Trophoblast cell (in vitro differentiated cells and primary cell): ENCODE measurements at regions not wholly inside any gene's neighbourhood (a gene's known extent, or its start where the extent isn't known, plus 50 kb on each side); places are given as distances from the start of the nearest gene placed in this dataset.

Experiments used
- DNase-seq, 2 donors: peaks; one replicate each; pipeline ENCODE4 v3.0.0-alpha.2; 2016
- H2AFZ ChIP-seq: 2 replicates; pipeline ENCODE4 v1.6.1; 2013; ENCODE audit warnings: low read length, moderate library complexity, mild to moderate bottlenecking; ENCODE audit not compliant: insufficient read depth, poor library complexity
- H2AK5ac ChIP-seq: 2 replicates; pipeline ENCODE4 v1.6.1; 2013; ENCODE audit warnings: mild to moderate bottlenecking, low read length
- H2BK120ac ChIP-seq: 2 replicates; pipeline ENCODE4 v1.6.1; 2013; ENCODE audit warnings: low read length, mild to moderate bottlenecking, moderate library complexity; ENCODE audit not compliant: insufficient read depth, poor library complexity
- H2BK12ac ChIP-seq: 2 replicates; pipeline ENCODE4 v1.6.1; 2013; ENCODE audit warnings: mild to moderate bottlenecking, low read length, moderate library complexity
- H2BK5ac ChIP-seq: 2 replicates; pipeline ENCODE4 v1.6.1; 2013; ENCODE audit warnings: low read length, low read depth, moderate library complexity, mild to moderate bottlenecking; ENCODE audit not compliant: poor library complexity
- H3K14ac ChIP-seq: 2 replicates; pipeline ENCODE4 v1.6.1; 2013; ENCODE audit warnings: mild to moderate bottlenecking, low read length
- H3K18ac ChIP-seq: 2 replicates; pipeline ENCODE4 v1.6.1; 2013; ENCODE audit warnings: mild to moderate bottlenecking, low read length
- H3K23ac ChIP-seq: 2 replicates; pipeline ENCODE4 v1.6.1; 2013; ENCODE audit warnings: low read length
- H3K27ac ChIP-seq: 2 replicates; pipeline ENCODE4 v1.5.1; 2013; ENCODE audit warnings: low read depth, mild to moderate bottlenecking, inconsistent platforms, low read length, moderate library complexity
- H3K27me3 ChIP-seq: 2 replicates; pipeline ENCODE4 v1.6.1; 2013; ENCODE audit warnings: inconsistent platforms, mild to moderate bottlenecking, low read length, moderate library complexity; ENCODE audit not compliant: insufficient read depth
- H3K36me3 ChIP-seq, 2 experiments: 1 replicate in 1 of 2; 2 replicates in 1 of 2; pipeline ENCODE4 v1.6.1; 2013; ENCODE audit warnings: low read length in 2 of 2, mild to moderate bottlenecking in 2 of 2, moderate library complexity in 1 of 2; ENCODE audit not compliant: insufficient read depth in 2 of 2, control insufficient read depth in 1 of 2
- H3K4ac ChIP-seq: 2 replicates; pipeline ENCODE4 v1.6.1; 2013; ENCODE audit warnings: low read depth, mild to moderate bottlenecking, low read length, moderate library complexity
- H3K4me1 ChIP-seq, 2 experiments: 1 replicate in 1 of 2; 2 replicates in 1 of 2; pipeline ENCODE4 v1.6.1; 2013; ENCODE audit warnings: low read length in 2 of 2, mild to moderate bottlenecking in 2 of 2, moderate library complexity in 1 of 2; ENCODE audit not compliant: insufficient read depth in 2 of 2, control insufficient read depth in 1 of 2
- H3K4me2 ChIP-seq: 2 replicates; pipeline ENCODE4 v1.6.1; 2013; ENCODE audit warnings: inconsistent platforms, mild to moderate bottlenecking, low read length, moderate library complexity
- H3K4me3 ChIP-seq: 2 replicates; pipeline ENCODE4 v1.5.1; 2013; ENCODE audit warnings: mild to moderate bottlenecking, low read depth, low read length, inconsistent platforms
- H3K79me1 ChIP-seq: one replicate; pipeline ENCODE4 v1.6.1; 2013; ENCODE audit warnings: low read length
- H3K79me2 ChIP-seq: 2 replicates; pipeline ENCODE4 v1.6.1; 2013; ENCODE audit warnings: low read length, mild to moderate bottlenecking; ENCODE audit not compliant: control insufficient read depth, insufficient read depth, poor library complexity
- H3K9ac ChIP-seq: 2 replicates; pipeline ENCODE4 v1.6.1; 2013; ENCODE audit warnings: mild to moderate bottlenecking, low read length
- H3K9me3 ChIP-seq: 2 replicates; pipeline ENCODE4 v1.6.1; 2013; ENCODE audit warnings: low read depth, mild to moderate bottlenecking, control low read depth, inconsistent platforms, low read length; ENCODE audit not compliant: insufficient read depth
- H4K12ac ChIP-seq: 2 replicates; pipeline ENCODE4 v1.6.1; 2013; ENCODE audit warnings: low read depth, mild to moderate bottlenecking, low read length, moderate library complexity
- H4K8ac ChIP-seq: 2 replicates; pipeline ENCODE4 v1.6.1; 2013; ENCODE audit warnings: low read depth, mild to moderate bottlenecking, low read length, moderate library complexity
- H4K91ac ChIP-seq: one replicate; pipeline ENCODE4 v1.6.1; 2013; ENCODE audit warnings: low read depth, mild to moderate bottlenecking, low read length, moderate library complexity
- WGBS: extraction: QIAGEN DNeasy Blood & Tissue Kit; methylation state at CpG from one replicate; pipeline ENCODE4 v1.1.7; 2013; ENCODE audit warnings: missing lambda C conversion rate; ENCODE audit not compliant: insufficient read length, insufficient coverage; ENCODE audit errors: extremely low coverage; 5-methylcytosine and 5-hydroxymethylcytosine counted together

- Histone ChIP-seq H2BK5ac (no peak overlapping the region), H3K79me1 (no peaks in the 10 kb centered on the region), H3K4ac (no peak overlapping the region), H3K27ac (no peak overlapping the region), H3K4me2 (no peak overlapping the region), H3K36me3 (no peaks in the 10 kb centered on the region), H2BK12ac (no peak overlapping the region), H3K79me2 (no peaks in the 10 kb centered on the region), H2AK5ac (no peak overlapping the region), H3K4me1 (no peaks in the 10 kb centered on the region), H3K4me3 (no peak overlapping the region), H2BK120ac (no peak overlapping the region), H3K9me3 (peaks cover 4% of the 10 kb centered on the region), H3K14ac (no peak overlapping the region), H3K27me3 (no peaks in the 10 kb centered on the region), H4K91ac (no peak overlapping the region), H2AFZ (no peak overlapping the region), H3K9ac (no peak overlapping the region), H3K18ac (no peak overlapping the region), H4K8ac (no peak overlapping the region), H3K23ac (no peak overlapping the region), H4K12ac (no peak overlapping the region)
- no peak for DNase-seq
- no CpG with 5 or more reads among the region's 9 CpGs for whole genome bisulfite sequencing
Measured at GRCh38 chr4:187789078-187789477, 206.5 kb upstream of the ZFP42 start.

GRCh38 chr4:187795737-187796136 is 199.8 kb upstream of the ZFP42 start:
- H2BK5ac ChIP-seq: no peak overlapping the region
- DNase-seq: no peak

GRCh38 chr4:187798385-187798784 is 197.2 kb upstream of the ZFP42 start:
- H3K79me1 ChIP-seq: no peaks in the 10 kb centered on the region
- H3K14ac ChIP-seq: no peak overlapping the region
- no peak overlapping the region for H2BK120ac ChIP-seq
- no peak overlapping the region for H3K4me3 ChIP-seq
- no peak for DNase-seq
- no peaks in the 10 kb centered on the region for H3K4me1 ChIP-seq
- no peak overlapping the region for H2AK5ac ChIP-seq
- no peak overlapping the region for H2BK12ac ChIP-seq
- no peaks in the 10 kb centered on the region for H3K27me3 ChIP-seq
- no peak overlapping the region for H4K91ac ChIP-seq
- H3K23ac ChIP-seq: peak overlapping the region; percentile 17
- no peak overlapping the region for H2AFZ ChIP-seq
- H2BK5ac ChIP-seq: no peak overlapping the region
- no CpG with 5 or more reads among the region's 8 CpGs for WGBS
- no peaks in the 10 kb centered on the region for H3K79me2 ChIP-seq
- H3K36me3 ChIP-seq: no peaks in the 10 kb centered on the region
- H3K4me2 ChIP-seq: no peak overlapping the region
- no peak overlapping the region for H4K12ac ChIP-seq
- no peaks in the 10 kb centered on the region for H3K9me3 ChIP-seq
- no peak overlapping the region for H3K18ac ChIP-seq
- H3K9ac ChIP-seq: no peak overlapping the region
- no peak overlapping the region for H4K8ac ChIP-seq
- H3K27ac ChIP-seq: no peak overlapping the region
- no peak overlapping the region for H3K4ac ChIP-seq

More at GRCh38 chr4:187795737-187796136, 199.8 kb upstream of the ZFP42 start:
- H3K4me3 ChIP-seq: no peak overlapping the region
- no peaks in the 10 kb centered on the region for H3K4me1 ChIP-seq
- no peak overlapping the region for H3K9ac ChIP-seq
- no peak overlapping the region for H2BK12ac ChIP-seq
- H3K23ac ChIP-seq: no peak overlapping the region
- H4K91ac ChIP-seq: no peak overlapping the region
- H3K79me2 ChIP-seq: no peaks in the 10 kb centered on the region
- H2BK120ac ChIP-seq: no peak overlapping the region
- no peak overlapping the region for H2AFZ ChIP-seq
- no peak overlapping the region for H4K12ac ChIP-seq
- no peak overlapping the region for H3K18ac ChIP-seq
- H3K36me3 ChIP-seq: no peaks in the 10 kb centered on the region
- no peak overlapping the region for H3K4me2 ChIP-seq
- no peaks in the 10 kb centered on the region for H3K9me3 ChIP-seq
- H3K27ac ChIP-seq: no peak overlapping the region
- H3K27me3 ChIP-seq: no peaks in the 10 kb centered on the region
- H3K79me1 ChIP-seq: no peaks in the 10 kb centered on the region
- no peak overlapping the region for H4K8ac ChIP-seq
- H3K14ac ChIP-seq: no peak overlapping the region
- H2AK5ac ChIP-seq: no peak overlapping the region
- no peak overlapping the region for H3K4ac ChIP-seq

DNA sequence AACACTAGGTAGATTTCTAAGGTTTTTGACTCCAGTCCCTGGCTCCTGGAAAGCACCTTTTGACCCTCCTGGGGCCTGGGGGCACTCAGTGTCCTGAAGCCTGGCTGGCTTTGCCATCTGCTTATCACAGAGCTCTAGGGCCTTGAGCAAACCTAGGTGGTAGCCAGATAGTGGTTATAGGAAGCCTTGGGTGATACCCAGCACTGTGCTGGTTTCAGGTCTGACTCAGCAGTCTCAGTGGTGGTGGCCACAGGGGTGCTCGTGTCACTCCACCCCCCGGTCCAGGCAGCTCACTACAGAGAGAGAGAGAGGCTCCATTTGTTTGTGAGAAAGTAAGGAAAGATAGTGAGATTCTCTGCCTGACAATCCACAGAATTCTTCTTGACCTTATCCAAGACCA is 195.8 kb upstream of the ZFP42 start:
- Histone ChIP-seq H3K18ac (no peak overlapping the region), H3K4me1 (no peaks in the 10 kb centered on the region), H2AFZ (no peak overlapping the region), H3K27ac (no peak overlapping the region), H3K23ac (no peak overlapping the region), H3K79me2 (no peaks in the 10 kb centered on the region), H3K27me3 (no peaks in the 10 kb centered on the region), H2BK5ac (no peak overlapping the region), H4K8ac (no peak overlapping the region), H4K12ac (no peak overlapping the region), H2AK5ac (no peak overlapping the region), H2BK12ac (no peak overlapping the region), H2BK120ac (no peak overlapping the region), H3K79me1 (no peaks in the 10 kb centered on the region), H3K9me3 (no peaks in the 10 kb centered on the region), H3K9ac (no peak overlapping the region), H3K4me2 (no peak overlapping the region), H3K4me3 (no peak overlapping the region), H3K36me3 (no peaks in the 10 kb centered on the region), H3K4ac (no peak overlapping the region), H4K91ac (no peak overlapping the region), H3K14ac (no peak overlapping the region)
- WGBS: no CpG with 5 or more reads among the region's 2 CpGs
- DNase-seq: no peak
